ENCODE measurements at regions not wholly inside any gene's neighbourhood (a gene's known extent, or its start where the extent isn't known, plus 50 kb on each side); places are given as distances from the start of the nearest gene placed in this dataset.
"Not testable (repeated sequence)": the region's sequence is repeated elsewhere in the genome, so short reads cannot be mapped to it uniquely, and the experiment has no call there.

GRCh38 chr1:221525749-221526148 lies 216.1 kb downstream of the DUSP10 start:
- no peaks in the 10 kb centered on the region for H3K4me1 ChIP-seq
- no peak overlapping the region for H3K27ac ChIP-seq
- no peaks in the 10 kb centered on the region for H3K36me3 ChIP-seq
- no peak for TF ChIP-seq CTCF (IDR thresholded peaks at IDR 0.05)
- H3K4me3 ChIP-seq = no peak overlapping the region
- intact Hi-C loops (cut with DNase I; ENCODE audit: low total_unique reads) = no loop called here
- H3K27me3 ChIP-seq = no peaks in the 10 kb centered on the region
- no peaks in the 10 kb centered on the region for H3K9me3 ChIP-seq
- no peak for DNase-seq

- H3K27ac ChIP-seq = no peak overlapping the region
- no peaks in the 10 kb centered on the region for H3K9me3 ChIP-seq
- no peak for DNase-seq
- intact Hi-C loops (cut with DNase I; ENCODE audit: low total_unique reads) = no loop called here
- TF ChIP-seq CTCF (IDR thresholded peaks at IDR 0.05) = no peak
- H3K36me3 ChIP-seq = no peaks in the 10 kb centered on the region
- H3K27me3 ChIP-seq = no peaks in the 10 kb centered on the region
- no peaks in the 10 kb centered on the region for H3K4me1 ChIP-seq
- no peak overlapping the region for H3K4me3 ChIP-seq
These were observed 214.6 kb downstream of the DUSP10 start for GRCh38 chr1:221527302-221527701.

- no peak overlapping the region for H3K4me3 ChIP-seq
- no peak for DNase-seq
- intact Hi-C loops (cut with DNase I; ENCODE audit: low total_unique reads) = no loop called here
These were observed 213.8 kb downstream of the DUSP10 start for GRCh38 chr1:221527886-221528624.

GRCh38 chr1:221530159-221530558 lies 211.7 kb downstream of the DUSP10 start:
- intact Hi-C loops (cut with DNase I; ENCODE audit: low total_unique reads); H3K27me3 ChIP-seq; H3K4me3 ChIP-seq; DNase-seq; H3K27ac ChIP-seq; H3K9me3 ChIP-seq; H3K4me1 ChIP-seq; H3K36me3 ChIP-seq: not testable (repeated sequence)

More at GRCh38 chr1:221527886-221528624, 213.8 kb downstream of the DUSP10 start:
- Histone ChIP-seq H3K9me3 (no peaks in the 10 kb centered on the region), H3K27me3 (no peaks in the 10 kb centered on the region), H3K4me1 (no peaks in the 10 kb centered on the region), H3K36me3 (no peaks in the 10 kb centered on the region), H3K27ac (no peak overlapping the region)
- no peak for TF ChIP-seq CTCF (IDR thresholded peaks at IDR 0.05)

- Histone ChIP-seq H3K4me1 (no peaks in the 10 kb centered on the region), H3K4me3 (no peak overlapping the region), H3K27me3 (no peaks in the 10 kb centered on the region), H3K27ac (no peak overlapping the region), H3K9me3 (no peaks in the 10 kb centered on the region), H3K36me3 (no peaks in the 10 kb centered on the region)
- no peak for TF ChIP-seq CTCF (IDR thresholded peaks at IDR 0.05)
- DNase-seq = no peak
- intact Hi-C loops (cut with DNase I; ENCODE audit: low total_unique reads) = no loop called here
These were observed 211.1 kb downstream of the DUSP10 start for GRCh38 chr1:221530791-221531190.

GRCh38 chr1:221532071-221532773 lies 209.7 kb downstream of the DUSP10 start:
- TF ChIP-seq CTCF (IDR thresholded peaks at IDR 0.05) = no peak

More at GRCh38 chr1:221532071-221532773, 209.7 kb downstream of the DUSP10 start:
- Histone ChIP-seq H3K9me3 (no peaks in the 10 kb centered on the region), H3K27ac (no peak overlapping the region), H3K4me1 (no peaks in the 10 kb centered on the region), H3K27me3 (no peaks in the 10 kb centered on the region), H3K36me3 (no peaks in the 10 kb centered on the region), H3K4me3 (no peak overlapping the region)
- intact Hi-C loops (cut with DNase I; ENCODE audit: low total_unique reads) = no loop called here
- DNase-seq = no peak
